Natural killer cell (primary cell): ENCODE measurements at regions not wholly inside any gene's neighbourhood (a gene's known extent, or its start where the extent isn't known, plus 50 kb on each side); places are given as distances from the start of the nearest gene placed in this dataset.
"Not testable (repeated sequence)": the region's sequence is repeated elsewhere in the genome, so short reads cannot be mapped to it uniquely, and the experiment has no call there.

ENCODE experiments used
- ATAC-seq, 3 donors: fragments of 150-1000 bp in 2 of 3; fragments of 200-7000 bp in 1 of 3; cut with Tn5 transposase; 1 replicate in 1 of 3; 2 replicates in 2 of 3; pipeline ENCODE4 v1.10.0; 2021; ENCODE audit warnings: mild to moderate bottlenecking in 2 of 3, moderate library complexity in 2 of 3
- DNase-seq, 2 donors: peaks; one replicate each; pipeline versions ENCODE4 v3.0.0 to v3.0.0-alpha.2; 2013 to 2021; ENCODE audit warnings: mixed read lengths in 1 of 2
- H3K27ac ChIP-seq: one replicate; pipeline ENCODE4 v1.5.1; 2013; ENCODE audit warnings: mild to moderate bottlenecking, low read length
- H3K27me3 ChIP-seq: one replicate; pipeline ENCODE4 v1.6.1; 2013; ENCODE audit warnings: low read length; ENCODE audit not compliant: control insufficient read depth, insufficient read depth
- H3K36me3 ChIP-seq: one replicate; pipeline ENCODE4 v1.6.1; 2013; ENCODE audit warnings: low read length; ENCODE audit not compliant: control insufficient read depth, insufficient read depth
- H3K4me1 ChIP-seq: one replicate; pipeline ENCODE4 v1.6.1; 2013; ENCODE audit warnings: low read length; ENCODE audit not compliant: control insufficient read depth, insufficient read depth
- H3K4me3 ChIP-seq: one replicate; pipeline ENCODE4 v1.5.1; 2013; ENCODE audit warnings: low read length
- H3K9me3 ChIP-seq: one replicate; pipeline ENCODE4 v1.6.1; 2013; ENCODE audit warnings: low read length; ENCODE audit not compliant: control insufficient read depth, insufficient read depth
- H3K27ac Mint-ChIP-seq, 2 donors: one replicate each; pipeline ENCODE4 v1.8.0; 2022; ENCODE audit warnings: mild to moderate bottlenecking in 2 of 2, mixed read lengths in 2 of 2, moderate library complexity in 1 of 2
- H3K27me3 Mint-ChIP-seq, 2 donors: one replicate each; pipeline ENCODE4 v1.8.0; 2022; ENCODE audit warnings: low read depth in 2 of 2, mixed read lengths in 2 of 2
- H3K36me3 Mint-ChIP-seq: one replicate; pipeline ENCODE4 v1.8.0; 2022; ENCODE audit warnings: mixed read lengths
- H3K4me1 Mint-ChIP-seq, 2 donors: one replicate each; pipeline ENCODE4 v1.8.0; 2022; ENCODE audit warnings: mixed read lengths in 2 of 2
- H3K4me3 Mint-ChIP-seq: one replicate; pipeline ENCODE4 v1.8.0; 2022; ENCODE audit warnings: mild to moderate bottlenecking, moderate library complexity, mixed read lengths
- H3K9me3 Mint-ChIP-seq, 2 donors: one replicate each; pipeline ENCODE4 v1.8.0; 2022; ENCODE audit warnings: mixed read lengths in 2 of 2
- CTCF ChIP-seq: fragments of 200-600 bp; IDR thresholded peaks from one replicate; pipeline ENCODE4 v1.8.0; 2022; ENCODE audit warnings: antibody characterized with exemption
- WGBS: methylation state at CpG from one replicate; pipeline ENCODE4 v1.1.7; 2013; ENCODE audit warnings: missing lambda C conversion rate; ENCODE audit not compliant: insufficient coverage; 5-methylcytosine and 5-hydroxymethylcytosine counted together
- intact Hi-C: fragments of 100-400 bp; cut with micrococcal nuclease; formaldehyde crosslinking; loops from one replicate; pipeline ENCODE4 v1.14.2; 2022

GRCh38 chr7:81833401-81833800, 63.6 kb upstream of the HGF start:
- H3K4me1 ChIP-seq: no peaks in the 10 kb centered on the region
- no peaks in the 10 kb centered on the region for H3K36me3 ChIP-seq
- H3K4me3 Mint-ChIP-seq: no peak overlapping the region
- H3K4me3 ChIP-seq: no peak overlapping the region
- H3K4me1 Mint-ChIP-seq: no peaks in the 10 kb centered on the region
- no peak overlapping the region for H3K27ac ChIP-seq
- H3K9me3 Mint-ChIP-seq: peaks cover 15 to 25% of the 10 kb centered on the region in 2 donors
- no peaks in the 10 kb centered on the region for H3K27me3 ChIP-seq
- DNase-seq (no peak), ATAC-seq (no peak)
- H3K9me3 ChIP-seq: peaks cover 6% of the 10 kb centered on the region
- TF ChIP-seq CTCF: no peak
- H3K27ac Mint-ChIP-seq: no peak overlapping the region
- no peaks in the 10 kb centered on the region for H3K36me3 Mint-ChIP-seq
- no peaks in the 10 kb centered on the region for H3K27me3 Mint-ChIP-seq
- intact Hi-C loops: no loop called here

- no peaks in the 10 kb centered on the region for H3K36me3 Mint-ChIP-seq
- Histone ChIP-seq H3K27ac (no peak overlapping the region), H3K4me1 (no peaks in the 10 kb centered on the region), H3K36me3 (no peaks in the 10 kb centered on the region), H3K9me3 (peaks cover 6% of the 10 kb centered on the region), H3K4me3 (no peak overlapping the region), H3K27me3 (no peaks in the 10 kb centered on the region)
- no peak overlapping the region for H3K27ac Mint-ChIP-seq
- intact Hi-C loops: no loop called here
- no peak overlapping the region for H3K4me3 Mint-ChIP-seq
- no peak for DNase-seq
- peaks cover 18 to 26% of the 10 kb centered on the region in 2 donors for H3K9me3 Mint-ChIP-seq
- H3K4me1 Mint-ChIP-seq: no peaks in the 10 kb centered on the region
- H3K27me3 Mint-ChIP-seq: no peaks in the 10 kb centered on the region
- no peak for TF ChIP-seq CTCF
- ATAC-seq: no peak
Observed at GRCh38 chr7:81831883-81832282, 62.0 kb upstream of the HGF start.

- H3K27me3 ChIP-seq, H3K27me3 Mint-ChIP-seq, H3K4me1 ChIP-seq, H3K36me3 ChIP-seq, H3K27ac Mint-ChIP-seq, H3K9me3 ChIP-seq, ATAC-seq, H3K27ac ChIP-seq, H3K4me1 Mint-ChIP-seq, DNase-seq, H3K36me3 Mint-ChIP-seq, H3K4me3 Mint-ChIP-seq, H3K4me3 ChIP-seq: not testable (repeated sequence)
- intact Hi-C loops: loop anchor here (10.0 kb wide), 1 partner anchor 65 kb away; no protein-coding TSS in a partner anchor
- peaks cover 17 to 26% of the 10 kb centered on the region in 2 donors for H3K9me3 Mint-ChIP-seq
- WGBS: 80% methylated on average over 4 of the region's 4 CpGs
Observed at GRCh38 chr7:81829511-81829910, 59.7 kb upstream of the HGF start.

- no peak for TF ChIP-seq CTCF
- Histone ChIP-seq H3K9me3 (no peaks in the 10 kb centered on the region), H3K27me3 (no peaks in the 10 kb centered on the region), H3K4me1 (no peaks in the 10 kb centered on the region), H3K4me3 (no peak overlapping the region), H3K27ac (no peak overlapping the region), H3K36me3 (no peaks in the 10 kb centered on the region)
- Mint-ChIP-seq H3K4me3 (no peak overlapping the region), H3K27ac (no peak overlapping the region), H3K4me1 (no peaks in the 10 kb centered on the region), H3K27me3 (no peaks in the 10 kb centered on the region), H3K9me3 (peaks cover 8 to 21% of the 10 kb centered on the region in 2 donors), H3K36me3 (no peaks in the 10 kb centered on the region)
- intact Hi-C loops: loop anchor here (10.0 kb wide), 1 partner anchor 58 kb away; no protein-coding TSS in a partner anchor
- 83% methylated on average over 1 of the region's 1 CpG for WGBS
- no peak for ATAC-seq
- no peak for DNase-seq
Observed at GRCh38 chr7:81822811-81823210, 53.0 kb upstream of the HGF start.
